HG03097 (cell line): ENCODE measurements at regions not wholly inside any gene's neighbourhood (a gene's known extent, or its start where the extent isn't known, plus 50 kb on each side); places are given as distances from the start of the nearest gene placed in this dataset.

Source experiments
- ATAC-seq: cut with Tn5 transposase; IDR thresholded peaks from one replicate; pipeline ENCODE4 v1.9.1; 2021; ENCODE audit not compliant: unreplicated experiment, low FRiP score

GRCh38 chr1:72620453-72620852, 338.1 kb upstream of the NEGR1 start:
- ATAC-seq, result no peak

GRCh38 chr1:72606216-72606810, 324.0 kb upstream of the NEGR1 start:
- ATAC-seq, result no peak

- ATAC-seq, result no peak
These were observed 318.8 kb upstream of the NEGR1 start for GRCh38 chr1:72601035-72601674.

- ATAC-seq, result no peak
These were observed 303.8 kb upstream of the NEGR1 start for GRCh38 chr1:72586023-72586685.

- no peak for ATAC-seq
These were observed 297.3 kb upstream of the NEGR1 start for GRCh38 chr1:72579629-72580028.

- ATAC-seq, result no peak
These were observed 288.5 kb upstream of the NEGR1 start for GRCh38 chr1:72570815-72571214.

- peak; percentile 79 for ATAC-seq
These were observed 285.8 kb upstream of the NEGR1 start for GRCh38 chr1:72568113-72568512.

- no peak for ATAC-seq
These were observed 285.2 kb upstream of the NEGR1 start for GRCh38 chr1:72567521-72567920.

GRCh38 chr1:72564749-72565148, 282.4 kb upstream of the NEGR1 start:
- ATAC-seq, result no peak

- ATAC-seq, result no peak
These were observed 275.2 kb upstream of the NEGR1 start for GRCh38 chr1:72557446-72558049.

- no peak for ATAC-seq
These were observed 265.1 kb upstream of the NEGR1 start for GRCh38 chr1:72547412-72547811.

- ATAC-seq, result no peak
These were observed 258.3 kb upstream of the NEGR1 start for GRCh38 chr1:72540674-72541073.

GRCh38 chr1:72535470-72535869, 253.1 kb upstream of the NEGR1 start:
- ATAC-seq, result no peak

- ATAC-seq, result no peak
These were observed 248.3 kb upstream of the NEGR1 start for GRCh38 chr1:72530646-72531045.

GRCh38 chr1:72526926-72527325, 244.6 kb upstream of the NEGR1 start:
- no peak for ATAC-seq

GRCh38 chr1:72524021-72524420, 241.7 kb upstream of the NEGR1 start:
- ATAC-seq, result no peak

GRCh38 chr1:72521659-72522058, 239.3 kb upstream of the NEGR1 start:
- ATAC-seq, result no peak

- no peak for ATAC-seq
These were observed 234.5 kb upstream of the NEGR1 start for GRCh38 chr1:72516826-72517225.

GRCh38 chr1:72516264-72516663, 233.9 kb upstream of the NEGR1 start:
- no peak for ATAC-seq

GRCh38 chr1:72498371-72498770, 216.0 kb upstream of the NEGR1 start:
- ATAC-seq, result no peak

GRCh38 chr1:72489801-72490200, 207.5 kb upstream of the NEGR1 start:
- no peak for ATAC-seq

GRCh38 chr1:72485801-72486200, 203.5 kb upstream of the NEGR1 start:
- ATAC-seq, result no peak
